ENCODE measurements at regions not wholly inside any gene's neighbourhood (a gene's known extent, or its start where the extent isn't known, plus 50 kb on each side); places are given as distances from the start of the nearest gene placed in this dataset.

DNA sequence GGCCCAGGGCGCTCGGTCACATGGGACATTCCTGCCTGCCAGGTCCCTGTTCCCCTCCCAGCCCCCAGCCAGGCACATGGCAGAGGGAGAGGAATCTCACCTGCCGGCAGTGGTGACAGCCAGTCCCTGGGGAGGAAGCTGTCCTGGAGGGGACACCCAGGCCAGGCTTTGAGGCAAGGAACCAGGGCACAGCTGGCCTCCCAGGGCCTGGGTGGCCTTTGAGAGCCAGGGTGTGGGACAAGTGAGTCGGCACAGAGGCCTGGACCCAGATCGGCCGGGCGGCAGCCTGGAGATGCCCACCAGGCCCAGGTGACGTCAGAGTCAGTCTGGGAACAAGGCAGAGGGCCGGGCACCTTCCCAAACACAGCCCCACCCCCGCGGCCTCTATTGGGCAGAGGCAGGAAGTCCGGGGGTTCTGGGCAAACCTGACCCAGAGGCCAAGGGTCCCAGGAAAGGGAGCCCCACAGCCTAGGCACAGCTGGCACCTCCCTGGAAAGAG, 65.0 kb upstream of the CFAP46 start:
- Histone ChIP-seq H3K79me2 (ENCODE audit: control insufficient read depth, insufficient read depth, low read length) (no peaks in the 10 kb centered on the region), H3K9me3 (replicated peaks; ENCODE audit: control insufficient read depth, insufficient read depth, low read length) (no peaks in the 10 kb centered on the region), H4K20me1 (replicated peaks; ENCODE audit: control insufficient read depth, extremely low read depth, insufficient read depth, low read length) (no peaks in the 10 kb centered on the region), H2AFZ (ENCODE audit: low read depth, low read length) (no peak overlapping the region), H3K9me1 (replicated peaks; ENCODE audit: control insufficient read depth, extremely low read depth, insufficient read depth, low read length) (no peaks in the 10 kb centered on the region), H3K9ac (replicated peaks; ENCODE audit: extremely low read depth, insufficient read depth, low read length) (no peak overlapping the region), H3K27ac (ENCODE audit: insufficient read depth, low read depth, low read length) (no peak overlapping the region), H3K27me3 (ENCODE audit: control insufficient read depth in 2 of 2, insufficient read depth in 2 of 2, low read length in 2 of 2) (no peaks in the 10 kb centered on the region), H3K4me1 (ENCODE audit: control insufficient read depth, extremely low read depth, insufficient read depth, low read length) (no peaks in the 10 kb centered on the region), H3K4me2 (ENCODE audit: insufficient read depth, low read length) (no peak overlapping the region), H3K36me3 (ENCODE audit: control insufficient read depth in 2 of 2, extremely low read depth in 1 of 2, insufficient read depth in 2 of 2, low read length in 2 of 2) (no peaks in the 10 kb centered on the region), H3K4me3 (replicated peaks in 1 of 3; ENCODE audit: insufficient read depth in 1 of 3, low read depth in 1 of 3, low read length in 3 of 3) (no peak overlapping the region)
- intact Hi-C loops (cut with micrococcal nuclease) (no loop called here), dilution Hi-C loops (cut with MboI; ENCODE audit: extremely low pct_ligation_motif_present, low sequenced_read_pairs) (no loop called here)
- no TSS peak for BruUV-seq (replicated peaks)
- FAIRE-seq (no peak), DNase-seq (ENCODE audit: low read depth, low spot score) (no peak)
- ChIA-PET CTCF (no interaction called here), POLR2A (no interaction called here)
- TF ChIP-seq POLR2AphosphoS5 (IDR thresholded peaks at IDR 0.05; ENCODE audit: insufficient read depth, low read depth, low read length) (no peak), JUN (IDR thresholded peaks at IDR 0.05; ENCODE audit: borderline replicate concordance, insufficient read depth, insufficient read length, low read depth) (no peak), POLR2A (IDR thresholded peaks at IDR 0.05; ENCODE audit: low read depth, low read length) (no peak), GATA2 (IDR thresholded peaks at IDR 0.05; ENCODE audit: insufficient read depth, insufficient read length, low read depth, low read length) (no peak), EZH2 (IDR thresholded peaks at IDR 0.05; ENCODE audit: borderline replicate concordance, low read depth, low read length, severe bottlenecking) (no peak), FOS (IDR thresholded peaks at IDR 0.05; ENCODE audit: borderline replicate concordance, insufficient read depth, low read length) (no peak), MYC (IDR thresholded peaks at IDR 0.05; ENCODE audit: low read depth, low read length) (no peak)
- TF ChIP-seq, protein P1, sequence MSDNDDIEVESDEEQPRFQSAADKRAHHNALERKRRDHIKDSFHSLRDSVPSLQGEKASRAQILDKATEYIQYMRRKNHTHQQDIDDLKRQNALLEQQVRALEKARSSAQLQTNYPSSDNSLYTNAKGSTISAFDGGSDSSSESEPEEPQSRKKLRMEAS (IDR thresholded peaks at IDR 0.05; ENCODE audit: insufficient read depth, insufficient read length): no peak
- TF ChIP-seq, protein P2, sequence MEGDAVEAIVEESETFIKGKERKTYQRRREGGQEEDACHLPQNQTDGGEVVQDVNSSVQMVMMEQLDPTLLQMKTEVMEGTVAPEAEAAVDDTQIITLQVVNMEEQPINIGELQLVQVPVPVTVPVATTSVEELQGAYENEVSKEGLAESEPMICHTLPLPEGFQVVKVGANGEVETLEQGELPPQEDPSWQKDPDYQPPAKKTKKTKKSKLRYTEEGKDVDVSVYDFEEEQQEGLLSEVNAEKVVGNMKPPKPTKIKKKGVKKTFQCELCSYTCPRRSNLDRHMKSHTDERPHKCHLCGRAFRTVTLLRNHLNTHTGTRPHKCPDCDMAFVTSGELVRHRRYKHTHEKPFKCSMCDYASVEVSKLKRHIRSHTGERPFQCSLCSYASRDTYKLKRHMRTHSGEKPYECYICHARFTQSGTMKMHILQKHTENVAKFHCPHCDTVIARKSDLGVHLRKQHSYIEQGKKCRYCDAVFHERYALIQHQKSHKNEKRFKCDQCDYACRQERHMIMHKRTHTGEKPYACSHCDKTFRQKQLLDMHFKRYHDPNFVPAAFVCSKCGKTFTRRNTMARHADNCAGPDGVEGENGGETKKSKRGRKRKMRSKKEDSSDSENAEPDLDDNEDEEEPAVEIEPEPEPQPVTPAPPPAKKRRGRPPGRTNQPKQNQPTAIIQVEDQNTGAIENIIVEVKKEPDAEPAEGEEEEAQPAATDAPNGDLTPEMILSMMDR (IDR thresholded peaks at IDR 0.05; ENCODE audit: extremely low read depth in 1 of 2, insufficient read depth in 1 of 2, low read depth in 1 of 2, low read length in 2 of 2): no peak

All from endothelial cell of umbilical vein (primary cell).